HG02571 (cell line): ENCODE measurements at regions not wholly inside any gene's neighbourhood (a gene's known extent, or its start where the extent isn't known, plus 50 kb on each side); places are given as distances from the start of the nearest gene placed in this dataset.
"Not testable (repeated sequence)": the region's sequence is repeated elsewhere in the genome, so short reads cannot be mapped to it uniquely, and the experiment has no call there.

Experiments used
- ATAC-seq: cut with Tn5 transposase; IDR thresholded peaks from one replicate; pipeline ENCODE4 v1.9.1; 2021; ENCODE audit warnings: mild to moderate bottlenecking, moderate library complexity; ENCODE audit not compliant: unreplicated experiment

- no peak for ATAC-seq
Measured at GRCh38 chr4:29908276-29908675, 811.9 kb upstream of the PCDH7 start.

- ATAC-seq = no peak
Measured at GRCh38 chr4:29927895-29928294, 792.3 kb upstream of the PCDH7 start.

- ATAC-seq = no peak
Measured at GRCh38 chr4:29948451-29948850, 771.7 kb upstream of the PCDH7 start.

GRCh38 chr4:29948858-29949257, 771.3 kb upstream of the PCDH7 start:
- no peak for ATAC-seq

- ATAC-seq = no peak
Measured at GRCh38 chr4:29966386-29966785, 753.8 kb upstream of the PCDH7 start.

- ATAC-seq = no peak
Measured at GRCh38 chr4:29970626-29971025, 749.5 kb upstream of the PCDH7 start.

GRCh38 chr4:29972121-29972520, 748.0 kb upstream of the PCDH7 start:
- no peak for ATAC-seq

GRCh38 chr4:29983890-29984289, 736.3 kb upstream of the PCDH7 start:
- ATAC-seq = no peak

- no peak for ATAC-seq
Measured at GRCh38 chr4:30001628-30002027, 718.5 kb upstream of the PCDH7 start.

- ATAC-seq = no peak
Measured at GRCh38 chr4:30002341-30002740, 717.8 kb upstream of the PCDH7 start.

GRCh38 chr4:30005995-30006394, 714.2 kb upstream of the PCDH7 start:
- no peak for ATAC-seq

GRCh38 chr4:30024526-30024925, 695.6 kb upstream of the PCDH7 start:
- ATAC-seq = no peak

GRCh38 chr4:30028826-30029225, 691.3 kb upstream of the PCDH7 start:
- no peak for ATAC-seq

GRCh38 chr4:30056016-30056766, 664.0 kb upstream of the PCDH7 start:
- ATAC-seq = no peak

GRCh38 chr4:30068234-30068633, 651.9 kb upstream of the PCDH7 start:
- no peak for ATAC-seq

- no peak for ATAC-seq
Measured at GRCh38 chr4:30073011-30073710, 647.0 kb upstream of the PCDH7 start.

GRCh38 chr4:30092420-30093128, 627.6 kb upstream of the PCDH7 start:
- not testable (repeated sequence) for ATAC-seq

- no peak for ATAC-seq
Measured at GRCh38 chr4:30094887-30095286, 625.3 kb upstream of the PCDH7 start.

- no peak for ATAC-seq
Measured at GRCh38 chr4:30103455-30103854, 616.7 kb upstream of the PCDH7 start.

GRCh38 chr4:30116401-30116800, 603.8 kb upstream of the PCDH7 start:
- no peak for ATAC-seq

- no peak for ATAC-seq
Measured at GRCh38 chr4:30117433-30117832, 602.7 kb upstream of the PCDH7 start.

GRCh38 chr4:30122711-30123110, 597.5 kb upstream of the PCDH7 start:
- ATAC-seq = no peak
